ENCODE measurements at regions not wholly inside any gene's neighbourhood (a gene's known extent, or its start where the extent isn't known, plus 50 kb on each side); places are given as distances from the start of the nearest gene placed in this dataset.
A peak's percentile ranks its signal among the peaks of the same experiment; 100 is the strongest.
"Not testable (repeated sequence)": the region's sequence is repeated elsewhere in the genome, so short reads cannot be mapped to it uniquely, and the experiment has no call there.

DNA sequence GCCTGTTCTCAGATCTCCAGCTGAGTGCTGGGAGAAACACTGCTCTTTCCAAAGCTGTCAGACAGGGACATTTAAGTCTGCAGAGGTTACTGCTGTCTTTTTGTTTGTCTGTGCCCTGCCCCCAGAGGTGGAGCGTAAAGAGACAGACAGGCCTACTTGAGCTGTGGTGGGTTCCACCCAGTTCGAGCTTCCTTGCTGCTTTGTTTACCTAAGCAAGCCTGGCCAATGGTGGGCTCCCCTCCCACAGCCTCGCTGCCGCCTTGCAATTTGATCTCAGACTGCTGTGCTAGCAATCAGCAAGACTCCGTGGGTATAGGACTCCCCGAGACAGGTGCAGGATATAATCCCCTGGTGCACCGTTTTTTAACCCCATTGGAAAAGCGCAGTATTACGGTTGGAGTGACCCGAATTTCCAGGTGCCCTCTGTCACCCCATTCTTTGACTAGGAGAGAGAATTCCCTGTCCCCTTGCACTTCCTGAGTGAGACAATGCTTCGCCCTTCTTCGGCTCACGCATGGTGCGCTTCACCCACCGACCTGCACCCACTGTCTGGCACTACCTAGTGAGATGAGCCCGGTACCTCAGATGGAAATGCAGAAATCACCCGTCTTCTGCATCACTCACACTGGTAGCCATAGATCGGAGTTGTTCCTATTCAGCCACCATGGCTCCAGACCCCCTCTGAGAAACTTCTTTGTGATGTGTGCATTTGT is 650.3 kb upstream of the ALG10B start:
- H3K27ac ChIP-seq, result no peak overlapping the region
- no peak for TF ChIP-seq ZFX (IDR thresholded peaks at IDR 0.05)
- TF ChIP-seq, protein P1, sequence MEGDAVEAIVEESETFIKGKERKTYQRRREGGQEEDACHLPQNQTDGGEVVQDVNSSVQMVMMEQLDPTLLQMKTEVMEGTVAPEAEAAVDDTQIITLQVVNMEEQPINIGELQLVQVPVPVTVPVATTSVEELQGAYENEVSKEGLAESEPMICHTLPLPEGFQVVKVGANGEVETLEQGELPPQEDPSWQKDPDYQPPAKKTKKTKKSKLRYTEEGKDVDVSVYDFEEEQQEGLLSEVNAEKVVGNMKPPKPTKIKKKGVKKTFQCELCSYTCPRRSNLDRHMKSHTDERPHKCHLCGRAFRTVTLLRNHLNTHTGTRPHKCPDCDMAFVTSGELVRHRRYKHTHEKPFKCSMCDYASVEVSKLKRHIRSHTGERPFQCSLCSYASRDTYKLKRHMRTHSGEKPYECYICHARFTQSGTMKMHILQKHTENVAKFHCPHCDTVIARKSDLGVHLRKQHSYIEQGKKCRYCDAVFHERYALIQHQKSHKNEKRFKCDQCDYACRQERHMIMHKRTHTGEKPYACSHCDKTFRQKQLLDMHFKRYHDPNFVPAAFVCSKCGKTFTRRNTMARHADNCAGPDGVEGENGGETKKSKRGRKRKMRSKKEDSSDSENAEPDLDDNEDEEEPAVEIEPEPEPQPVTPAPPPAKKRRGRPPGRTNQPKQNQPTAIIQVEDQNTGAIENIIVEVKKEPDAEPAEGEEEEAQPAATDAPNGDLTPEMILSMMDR (conservative IDR thresholded peaks at IDR 0.05), result no peak

DNA sequence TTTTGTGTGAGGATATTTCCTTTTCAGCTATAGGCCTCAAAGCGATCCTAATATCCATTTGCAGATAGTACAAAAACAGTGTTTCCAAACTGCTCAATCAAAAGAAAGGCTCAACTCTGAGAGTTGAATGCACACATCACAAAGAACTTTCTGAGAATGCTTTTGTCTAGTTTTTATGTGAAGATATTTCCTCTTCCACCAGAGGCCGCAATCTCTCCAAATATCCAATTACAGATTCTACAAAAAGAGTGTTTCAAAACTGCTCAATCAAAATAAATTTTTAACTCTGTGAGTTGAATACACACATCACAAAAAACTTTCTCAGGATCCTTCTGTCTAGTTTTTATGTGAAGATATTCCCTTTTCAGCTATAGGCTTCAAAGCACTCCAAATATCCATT is 648.0 kb upstream of the ALG10B start:
- H3K27ac ChIP-seq, result not testable (repeated sequence)
- TF ChIP-seq, protein P1 (conservative IDR thresholded peaks at IDR 0.05), result peak; percentile 58

DNA sequence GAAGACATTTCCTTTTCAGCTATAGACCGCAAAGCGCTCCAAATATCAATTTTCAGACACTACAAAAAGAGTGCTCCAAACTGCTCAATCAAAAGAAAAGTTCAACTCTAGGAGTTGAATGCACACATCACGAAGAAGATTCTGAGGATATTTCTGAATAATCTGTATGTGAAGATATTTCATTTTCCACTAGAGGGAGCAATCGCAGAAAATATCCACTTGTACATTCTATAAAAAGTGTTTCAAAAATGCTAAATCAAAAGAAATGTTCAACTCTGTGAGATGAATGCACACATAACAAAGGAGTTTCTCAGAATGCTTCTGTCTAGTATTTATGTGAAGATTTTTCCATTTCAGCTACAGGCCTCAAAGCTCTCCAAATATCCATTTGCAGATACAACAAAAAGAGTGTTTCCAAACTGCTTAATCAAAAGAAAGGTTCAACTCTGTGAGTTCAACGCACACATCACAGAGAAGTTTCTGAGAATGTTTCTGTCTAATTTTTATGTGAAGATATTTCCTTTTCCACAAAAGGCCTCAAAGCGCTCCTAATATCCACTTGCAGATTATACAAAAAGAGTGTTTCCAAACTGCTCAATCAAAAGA is 643.8 kb upstream of the ALG10B start:
- no peak overlapping the region for H3K27ac ChIP-seq
- TF ChIP-seq, protein P1 (conservative IDR thresholded peaks at IDR 0.05), result peak; percentile 75
- TF ChIP-seq ZFX (IDR thresholded peaks at IDR 0.05), result no peak

DNA sequence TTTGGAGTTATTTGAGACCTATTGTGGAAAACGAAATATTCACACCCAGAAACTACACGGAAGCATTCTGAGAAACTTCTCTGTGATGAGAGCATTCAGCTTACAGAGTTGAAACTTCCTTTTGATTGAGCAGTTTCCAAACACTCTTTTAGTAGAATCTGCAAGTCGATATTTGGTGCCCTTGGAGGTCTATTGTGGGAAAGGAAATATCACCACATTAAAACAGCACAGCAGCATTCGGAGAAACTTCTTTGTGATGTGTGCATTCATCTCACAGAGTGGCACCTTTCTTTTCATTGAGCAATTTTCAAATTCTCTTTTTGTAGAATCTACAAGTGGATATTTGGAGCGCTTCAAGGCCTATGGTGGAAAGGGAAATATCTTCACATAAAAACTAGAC is 595.7 kb upstream of the ALG10B start:
- H3K27ac ChIP-seq, result no peak overlapping the region
- TF ChIP-seq ZFX (IDR thresholded peaks at IDR 0.05), result no peak
- TF ChIP-seq, protein P1 (conservative IDR thresholded peaks at IDR 0.05), result no peak

DNA sequence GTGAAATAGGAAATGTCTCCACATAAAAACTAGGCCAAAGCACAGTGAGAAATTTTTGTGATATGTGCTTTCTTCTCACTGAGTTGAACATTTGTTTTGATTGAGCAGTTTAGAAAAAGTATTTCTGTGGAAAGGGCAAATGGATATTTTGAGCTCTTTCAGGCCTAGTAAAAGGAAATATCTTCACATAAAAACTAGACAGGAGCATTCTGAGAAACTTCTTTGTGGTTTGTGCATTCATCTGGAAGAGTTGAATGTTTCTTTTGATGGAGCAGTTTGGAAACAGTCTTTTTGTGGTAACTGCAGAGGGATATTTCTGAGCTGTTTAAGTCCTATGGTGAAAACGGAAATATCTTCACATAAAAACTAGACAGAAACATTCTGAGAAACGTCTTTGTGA is 582.7 kb upstream of the ALG10B start:
- TF ChIP-seq, protein P1 (conservative IDR thresholded peaks at IDR 0.05), result no peak
- TF ChIP-seq ZFX (IDR thresholded peaks at IDR 0.05), result no peak
- no peak overlapping the region for H3K27ac ChIP-seq
